PC-3 (cell line): ENCODE measurements at regions not wholly inside any gene's neighbourhood (a gene's known extent, or its start where the extent isn't known, plus 50 kb on each side); places are given as distances from the start of the nearest gene placed in this dataset.

Experiments used
- ATAC-seq: fragments of 200-7000 bp; cut with Tn5 transposase; 2 replicates; pipeline ENCODE4 v1.9.1; 2020; ENCODE audit warnings: mild to moderate bottlenecking, moderate library complexity
- BruUV-seq: library from RNA; stranded (reverse); fragments of 400-500 nt; replicated peaks from 2 replicates; lab custom pipeline; 2021; lab: Mats Ljungman, UMichigan
- CTCF ChIA-PET: fragments of 300-600 bp; sonication (Branson Sonifier 250); formaldehyde crosslinking; loops from one replicate; lab custom pipeline; 2022; ENCODE audit warnings: antibody characterized with exemption; lab: Charles Lee
- POLR2A ChIA-PET: fragments of 300-600 bp; sonication (Branson Sonifier 250); formaldehyde crosslinking; loops from one replicate; lab custom pipeline; 2022; ENCODE audit warnings: antibody characterized with exemption; ENCODE audit not compliant: unreplicated experiment; lab: Charles Lee
- DNase-seq: peaks from one replicate; pipeline ENCODE4 v3.0.0-alpha.2; 2015
- H2AFZ ChIP-seq: fragments of 300-600 bp; sonication (generic); 2 replicates; pipeline ENCODE4 v1.6.0; 2016; ENCODE audit warnings: antibody characterized with exemption, low read length
- H3F3A ChIP-seq: fragments of 300-600 bp; sonication (generic); one replicate; pipeline ENCODE4 v1.6.0; 2017; ENCODE audit warnings: antibody characterized with exemption, low read length, control low read depth, mild to moderate bottlenecking; ENCODE audit not compliant: unreplicated experiment
- H3K27ac ChIP-seq: fragments of 300-600 bp; sonication (generic); 2 replicates; pipeline ENCODE4 v1.5.1; 2016; ENCODE audit warnings: mild to moderate bottlenecking, low read length
- H3K27me3 ChIP-seq: fragments of 300-600 bp; sonication (generic); 2 replicates; pipeline ENCODE4 v1.6.1; 2016; ENCODE audit warnings: low read length, mixed read lengths
- H3K36me3 ChIP-seq: fragments of 300-600 bp; sonication (generic); 2 replicates; pipeline ENCODE4 v1.6.1; 2016; ENCODE audit warnings: low read depth, mixed run types, low read length, mixed read lengths
- H3K4me1 ChIP-seq: fragments of 300-600 bp; sonication (generic); 2 replicates; pipeline ENCODE4 v1.5.1; 2016; ENCODE audit warnings: low read length; ENCODE audit not compliant: insufficient read depth
- H3K4me2 ChIP-seq: fragments of 300-600 bp; sonication (generic); 2 replicates; pipeline ENCODE4 v1.6.0; 2016; ENCODE audit warnings: low read length
- H3K4me3 ChIP-seq: fragments of 300-600 bp; sonication (generic); 2 replicates; pipeline ENCODE4 v1.5.1; 2016; ENCODE audit warnings: mild to moderate bottlenecking, low read length, mixed read lengths
- H3K79me2 ChIP-seq: fragments of 300-600 bp; sonication (generic); 2 replicates; pipeline ENCODE4 v1.6.1; 2017; ENCODE audit warnings: low read length, mixed read lengths
- H3K9ac ChIP-seq: fragments of 300-600 bp; sonication (generic); 2 replicates; pipeline ENCODE4 v1.6.0; 2016; ENCODE audit warnings: mild to moderate bottlenecking, low read length
- H3K9me2 ChIP-seq: fragments of 300-600 bp; sonication (generic); replicated peaks from 2 replicates; pipeline ENCODE4 v1.6.1; 2016; ENCODE audit warnings: mixed run types, low read length, mixed read lengths
- H3K9me3 ChIP-seq: fragments of 300-600 bp; sonication (generic); 2 replicates; pipeline ENCODE4 v1.6.1; 2016; ENCODE audit warnings: low read length, mixed read lengths
- H4K20me1 ChIP-seq: fragments of 300-600 bp; sonication (generic); 2 replicates; pipeline ENCODE4 v1.6.1; 2016; ENCODE audit warnings: low read length, mixed read lengths
- EZH2 ChIP-seq: fragments of 300-600 bp; sonication (generic); IDR thresholded peaks from one replicate; pipeline ENCODE4 v1.6.1; 2017; ENCODE audit warnings: antibody characterized with exemption, mild to moderate bottlenecking, low read length; ENCODE audit not compliant: unreplicated experiment
- EZH2phosphoT487 ChIP-seq: fragments of 300-600 bp; sonication (generic); IDR thresholded peaks from 2 replicates; pipeline ENCODE4 v1.6.1; 2018; ENCODE audit warnings: mild to moderate bottlenecking, antibody characterized with exemption, low read length, borderline replicate concordance
- intact Hi-C: fragments of 100-400 bp; cut with micrococcal nuclease; formaldehyde crosslinking; loops from 2 replicates; pipeline ENCODE4 v1.9.0; 2023
- TF ChIP-seq, protein P1 (sequence below): fragments of 300-600 bp; sonication (generic); conservative IDR thresholded peaks from 2 replicates; pipeline ENCODE4 v1.5.1; 2017; ENCODE audit warnings: antibody characterized with exemption, low read depth, mild to moderate bottlenecking, low read length

DNA sequence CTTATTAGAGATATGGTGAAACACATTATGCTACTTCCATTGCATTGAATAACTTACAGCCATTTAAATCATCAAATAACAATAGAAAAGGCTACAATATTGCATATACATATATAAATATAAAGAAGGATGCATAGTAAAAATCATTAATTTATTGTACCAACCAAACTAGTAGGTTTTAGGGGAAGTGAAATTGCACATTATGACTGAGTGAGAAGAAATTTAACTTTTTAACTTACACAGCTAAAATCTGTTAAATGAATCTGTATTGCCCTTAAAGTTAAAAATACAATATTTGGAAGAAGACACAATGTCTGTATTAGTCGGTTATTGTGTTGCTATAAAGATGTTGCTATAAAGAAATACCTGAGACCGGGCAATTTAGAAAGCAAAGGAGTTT, 2073.7 kb upstream of the ACO1 start:
- intact Hi-C loops, result no loop called here
- Histone ChIP-seq H3K4me2 (no peak overlapping the region), H3K4me3 (no peak overlapping the region), H2AFZ (no peak overlapping the region), H3K9ac (no peak overlapping the region), H3K27ac (no peak overlapping the region), H3F3A (no peaks in the 10 kb centered on the region), H3K9me3 (no peaks in the 10 kb centered on the region), H3K79me2 (no peaks in the 10 kb centered on the region), H3K27me3 (no peaks in the 10 kb centered on the region), H4K20me1 (no peaks in the 10 kb centered on the region), H3K9me2 (no peaks in the 10 kb centered on the region), H3K36me3 (no peaks in the 10 kb centered on the region), H3K4me1 (no peaks in the 10 kb centered on the region)
- ChIA-PET POLR2A (no interaction called here), CTCF (no interaction called here)
- no peak for TF ChIP-seq EZH2phosphoT487
- TF ChIP-seq EZH2, result no peak
- TF ChIP-seq, protein P1, sequence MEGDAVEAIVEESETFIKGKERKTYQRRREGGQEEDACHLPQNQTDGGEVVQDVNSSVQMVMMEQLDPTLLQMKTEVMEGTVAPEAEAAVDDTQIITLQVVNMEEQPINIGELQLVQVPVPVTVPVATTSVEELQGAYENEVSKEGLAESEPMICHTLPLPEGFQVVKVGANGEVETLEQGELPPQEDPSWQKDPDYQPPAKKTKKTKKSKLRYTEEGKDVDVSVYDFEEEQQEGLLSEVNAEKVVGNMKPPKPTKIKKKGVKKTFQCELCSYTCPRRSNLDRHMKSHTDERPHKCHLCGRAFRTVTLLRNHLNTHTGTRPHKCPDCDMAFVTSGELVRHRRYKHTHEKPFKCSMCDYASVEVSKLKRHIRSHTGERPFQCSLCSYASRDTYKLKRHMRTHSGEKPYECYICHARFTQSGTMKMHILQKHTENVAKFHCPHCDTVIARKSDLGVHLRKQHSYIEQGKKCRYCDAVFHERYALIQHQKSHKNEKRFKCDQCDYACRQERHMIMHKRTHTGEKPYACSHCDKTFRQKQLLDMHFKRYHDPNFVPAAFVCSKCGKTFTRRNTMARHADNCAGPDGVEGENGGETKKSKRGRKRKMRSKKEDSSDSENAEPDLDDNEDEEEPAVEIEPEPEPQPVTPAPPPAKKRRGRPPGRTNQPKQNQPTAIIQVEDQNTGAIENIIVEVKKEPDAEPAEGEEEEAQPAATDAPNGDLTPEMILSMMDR, result no peak
- no TSS peak for BruUV-seq
- ATAC-seq (no peak), DNase-seq (no peak)

DNA sequence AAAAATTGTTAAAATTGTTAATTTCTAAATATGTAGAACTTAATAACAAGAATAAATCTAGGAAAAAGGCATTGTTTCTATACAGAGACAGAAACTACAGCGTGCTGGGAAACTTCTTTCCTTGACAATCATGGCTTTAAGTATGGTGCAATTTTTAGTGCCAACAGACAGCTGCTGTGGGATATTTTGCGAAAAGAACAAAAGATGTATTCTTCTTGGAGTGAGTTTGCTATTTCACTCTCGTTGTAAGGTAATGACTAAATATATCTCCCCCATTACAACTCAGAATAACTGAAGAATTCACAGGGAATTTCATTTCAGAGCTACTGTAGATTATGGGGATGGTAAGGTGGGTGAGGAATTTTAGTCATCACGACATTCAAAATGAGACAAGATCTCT, 2055.0 kb upstream of the ACO1 start:
- no peaks in the 10 kb centered on the region for H3K9me2 ChIP-seq
- H3K27ac ChIP-seq, result no peak overlapping the region
- BruUV-seq, result no TSS peak
- H3K27me3 ChIP-seq, result no peaks in the 10 kb centered on the region
- no peaks in the 10 kb centered on the region for H3K9me3 ChIP-seq
- H3K4me2 ChIP-seq, result no peak overlapping the region
- DNase-seq (no peak), ATAC-seq (no peak)
- H3K36me3 ChIP-seq, result no peaks in the 10 kb centered on the region
- H2AFZ ChIP-seq, result no peak overlapping the region
- ChIA-PET POLR2A (no interaction called here), CTCF (no interaction called here)
- TF ChIP-seq EZH2phosphoT487, result no peak
- no peak for TF ChIP-seq EZH2
- TF ChIP-seq, protein P1, result no peak
- no peaks in the 10 kb centered on the region for H3F3A ChIP-seq
- no peak overlapping the region for H3K9ac ChIP-seq
- H3K4me3 ChIP-seq, result no peak overlapping the region
- H4K20me1 ChIP-seq, result no peaks in the 10 kb centered on the region
- no peaks in the 10 kb centered on the region for H3K79me2 ChIP-seq
- no peaks in the 10 kb centered on the region for H3K4me1 ChIP-seq
- intact Hi-C loops, result no loop called here

DNA sequence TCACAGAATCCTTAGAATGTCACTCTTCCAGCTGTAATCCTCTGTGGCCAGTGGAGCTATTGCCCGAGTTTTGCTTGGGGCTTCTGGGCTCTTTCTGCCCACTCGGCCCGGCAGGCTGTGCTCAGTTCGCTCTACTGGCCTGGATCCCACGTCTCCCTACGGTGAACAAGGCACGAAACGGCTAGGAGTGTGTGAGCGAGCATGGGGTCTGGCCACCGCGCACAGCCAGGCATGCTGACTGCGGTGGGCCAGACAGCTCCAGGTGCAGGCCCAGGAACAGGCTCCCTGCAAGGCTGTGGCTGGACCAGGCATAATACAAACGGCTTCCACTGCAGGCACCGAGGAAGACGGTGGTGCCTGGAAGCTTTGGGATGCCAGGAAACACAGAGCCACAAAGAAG, 2035.5 kb upstream of the ACO1 start:
- Histone ChIP-seq H3K4me2 (no peak overlapping the region), H2AFZ (no peak overlapping the region), H4K20me1 (no peaks in the 10 kb centered on the region), H3F3A (no peaks in the 10 kb centered on the region), H3K9me2 (no peaks in the 10 kb centered on the region), H3K4me3 (no peak overlapping the region), H3K9ac (no peak overlapping the region), H3K27me3 (0 out of 2 replicates have a peak, but pooled peaks cover 5% of the 10 kb centered on the region), H3K36me3 (no peaks in the 10 kb centered on the region), H3K9me3 (no peaks in the 10 kb centered on the region), H3K79me2 (no peaks in the 10 kb centered on the region), H3K27ac (no peak overlapping the region), H3K4me1 (no peaks in the 10 kb centered on the region)
- intact Hi-C loops, result no loop called here
- BruUV-seq, result no TSS peak
- ChIA-PET POLR2A (no interaction called here), CTCF (no interaction called here)
- no peak for ATAC-seq
- TF ChIP-seq EZH2phosphoT487, result no peak
- no peak for TF ChIP-seq EZH2
- TF ChIP-seq, protein P1, result no peak
- no peak for DNase-seq
